Islet precursor cell (in vitro differentiated cells): ENCODE measurements at regions not wholly inside any gene's neighbourhood (a gene's known extent, or its start where the extent isn't known, plus 50 kb on each side); places are given as distances from the start of the nearest gene placed in this dataset.
A peak's percentile ranks its signal among the peaks of the same experiment; 100 is the strongest.
"Not testable (repeated sequence)": the region's sequence is repeated elsewhere in the genome, so short reads cannot be mapped to it uniquely, and the experiment has no call there.

Source experiments
- DNase-seq: peaks from one replicate; pipeline ENCODE4 v3.0.0-alpha.2; 2018

- peak; percentile 28 for DNase-seq
These were observed 650.3 kb upstream of the ALG10B start for GRCh38 chr12:37666069-37666781.

- not testable (repeated sequence) for DNase-seq
These were observed 648.0 kb upstream of the ALG10B start for GRCh38 chr12:37668557-37668956.

GRCh38 chr12:37672655-37673260, 643.8 kb upstream of the ALG10B start:
- no peak for DNase-seq

GRCh38 chr12:37720846-37721245, 595.7 kb upstream of the ALG10B start:
- DNase-seq, result no peak

GRCh38 chr12:37733856-37734255, 582.7 kb upstream of the ALG10B start:
- no peak for DNase-seq
